GM23338 (cell line): ENCODE measurements at regions not wholly inside any gene's neighbourhood (a gene's known extent, or its start where the extent isn't known, plus 50 kb on each side); places are given as distances from the start of the nearest gene placed in this dataset.

Experiments
- CREB1 ChIP-seq: fragments of 250-450 bp; sonication (Bioruptor Pico); IDR thresholded peaks from 2 replicates; pipeline ENCODE4 v1.5.0; 2020; ENCODE audit warnings: low read depth, mild to moderate bottlenecking, moderate library complexity
- EZH2phosphoT487 ChIP-seq: fragments of 200-600 bp; sonication (generic); IDR thresholded peaks from one replicate; pipeline ENCODE4 v1.8.1; 2018; ENCODE audit warnings: antibody characterized with exemption; ENCODE audit not compliant: unreplicated experiment
- ZNF331 ChIP-seq: fragments of 250-450 bp; sonication (Bioruptor Pico); IDR thresholded peaks from 2 replicates; pipeline ENCODE4 v1.5.0; 2020; ENCODE audit warnings: low read depth, mild to moderate bottlenecking, moderate library complexity
- TF ChIP-seq, protein P1 (sequence below): fragments of 250-450 bp; sonication (Bioruptor Pico); IDR thresholded peaks from 2 replicates; pipeline ENCODE4 v1.5.0; 2020; ENCODE audit warnings: mild to moderate bottlenecking, moderate library complexity
- TF ChIP-seq, protein P2 (sequence below): IDR thresholded peaks from one replicate; pipeline ENCODE4 v1.6.1; 2018; ENCODE audit warnings: antibody characterized with exemption; ENCODE audit not compliant: unreplicated experiment
- TF ChIP-seq, protein P3 (sequence below), 2 experiments: fragments of 200-600 bp in 1 of 2; sonication (generic) in 1 of 2; conservative IDR thresholded peaks; 2 replicates each; pipeline versions ENCODE4 v1.5.1 to v1.6.1; 2016 to 2017; ENCODE audit warnings: antibody characterized with exemption in 2 of 2, low read depth in 2 of 2, mild to moderate bottlenecking in 2 of 2, moderate library complexity in 1 of 2

DNA sequence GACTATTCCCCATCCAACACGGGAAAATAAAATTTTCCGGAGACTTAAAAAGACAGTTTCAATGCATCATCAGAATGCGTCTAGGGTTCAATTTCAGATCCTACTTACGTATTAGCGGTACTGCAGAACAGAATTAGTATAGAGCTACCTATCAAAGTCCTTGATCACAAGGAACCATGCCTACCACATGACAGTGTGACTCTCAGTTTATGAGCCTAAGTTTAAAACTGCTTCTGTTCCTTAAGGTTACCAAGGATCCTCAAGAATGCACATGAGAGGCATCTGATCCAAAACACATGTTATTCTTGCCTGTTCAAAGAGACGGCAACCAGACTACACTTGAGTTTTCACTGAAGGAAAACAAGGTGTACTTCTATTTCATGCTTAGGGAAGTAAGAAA is 369.7 kb downstream of the EPHA4 start (continued):
- TF ChIP-seq, protein P1, sequence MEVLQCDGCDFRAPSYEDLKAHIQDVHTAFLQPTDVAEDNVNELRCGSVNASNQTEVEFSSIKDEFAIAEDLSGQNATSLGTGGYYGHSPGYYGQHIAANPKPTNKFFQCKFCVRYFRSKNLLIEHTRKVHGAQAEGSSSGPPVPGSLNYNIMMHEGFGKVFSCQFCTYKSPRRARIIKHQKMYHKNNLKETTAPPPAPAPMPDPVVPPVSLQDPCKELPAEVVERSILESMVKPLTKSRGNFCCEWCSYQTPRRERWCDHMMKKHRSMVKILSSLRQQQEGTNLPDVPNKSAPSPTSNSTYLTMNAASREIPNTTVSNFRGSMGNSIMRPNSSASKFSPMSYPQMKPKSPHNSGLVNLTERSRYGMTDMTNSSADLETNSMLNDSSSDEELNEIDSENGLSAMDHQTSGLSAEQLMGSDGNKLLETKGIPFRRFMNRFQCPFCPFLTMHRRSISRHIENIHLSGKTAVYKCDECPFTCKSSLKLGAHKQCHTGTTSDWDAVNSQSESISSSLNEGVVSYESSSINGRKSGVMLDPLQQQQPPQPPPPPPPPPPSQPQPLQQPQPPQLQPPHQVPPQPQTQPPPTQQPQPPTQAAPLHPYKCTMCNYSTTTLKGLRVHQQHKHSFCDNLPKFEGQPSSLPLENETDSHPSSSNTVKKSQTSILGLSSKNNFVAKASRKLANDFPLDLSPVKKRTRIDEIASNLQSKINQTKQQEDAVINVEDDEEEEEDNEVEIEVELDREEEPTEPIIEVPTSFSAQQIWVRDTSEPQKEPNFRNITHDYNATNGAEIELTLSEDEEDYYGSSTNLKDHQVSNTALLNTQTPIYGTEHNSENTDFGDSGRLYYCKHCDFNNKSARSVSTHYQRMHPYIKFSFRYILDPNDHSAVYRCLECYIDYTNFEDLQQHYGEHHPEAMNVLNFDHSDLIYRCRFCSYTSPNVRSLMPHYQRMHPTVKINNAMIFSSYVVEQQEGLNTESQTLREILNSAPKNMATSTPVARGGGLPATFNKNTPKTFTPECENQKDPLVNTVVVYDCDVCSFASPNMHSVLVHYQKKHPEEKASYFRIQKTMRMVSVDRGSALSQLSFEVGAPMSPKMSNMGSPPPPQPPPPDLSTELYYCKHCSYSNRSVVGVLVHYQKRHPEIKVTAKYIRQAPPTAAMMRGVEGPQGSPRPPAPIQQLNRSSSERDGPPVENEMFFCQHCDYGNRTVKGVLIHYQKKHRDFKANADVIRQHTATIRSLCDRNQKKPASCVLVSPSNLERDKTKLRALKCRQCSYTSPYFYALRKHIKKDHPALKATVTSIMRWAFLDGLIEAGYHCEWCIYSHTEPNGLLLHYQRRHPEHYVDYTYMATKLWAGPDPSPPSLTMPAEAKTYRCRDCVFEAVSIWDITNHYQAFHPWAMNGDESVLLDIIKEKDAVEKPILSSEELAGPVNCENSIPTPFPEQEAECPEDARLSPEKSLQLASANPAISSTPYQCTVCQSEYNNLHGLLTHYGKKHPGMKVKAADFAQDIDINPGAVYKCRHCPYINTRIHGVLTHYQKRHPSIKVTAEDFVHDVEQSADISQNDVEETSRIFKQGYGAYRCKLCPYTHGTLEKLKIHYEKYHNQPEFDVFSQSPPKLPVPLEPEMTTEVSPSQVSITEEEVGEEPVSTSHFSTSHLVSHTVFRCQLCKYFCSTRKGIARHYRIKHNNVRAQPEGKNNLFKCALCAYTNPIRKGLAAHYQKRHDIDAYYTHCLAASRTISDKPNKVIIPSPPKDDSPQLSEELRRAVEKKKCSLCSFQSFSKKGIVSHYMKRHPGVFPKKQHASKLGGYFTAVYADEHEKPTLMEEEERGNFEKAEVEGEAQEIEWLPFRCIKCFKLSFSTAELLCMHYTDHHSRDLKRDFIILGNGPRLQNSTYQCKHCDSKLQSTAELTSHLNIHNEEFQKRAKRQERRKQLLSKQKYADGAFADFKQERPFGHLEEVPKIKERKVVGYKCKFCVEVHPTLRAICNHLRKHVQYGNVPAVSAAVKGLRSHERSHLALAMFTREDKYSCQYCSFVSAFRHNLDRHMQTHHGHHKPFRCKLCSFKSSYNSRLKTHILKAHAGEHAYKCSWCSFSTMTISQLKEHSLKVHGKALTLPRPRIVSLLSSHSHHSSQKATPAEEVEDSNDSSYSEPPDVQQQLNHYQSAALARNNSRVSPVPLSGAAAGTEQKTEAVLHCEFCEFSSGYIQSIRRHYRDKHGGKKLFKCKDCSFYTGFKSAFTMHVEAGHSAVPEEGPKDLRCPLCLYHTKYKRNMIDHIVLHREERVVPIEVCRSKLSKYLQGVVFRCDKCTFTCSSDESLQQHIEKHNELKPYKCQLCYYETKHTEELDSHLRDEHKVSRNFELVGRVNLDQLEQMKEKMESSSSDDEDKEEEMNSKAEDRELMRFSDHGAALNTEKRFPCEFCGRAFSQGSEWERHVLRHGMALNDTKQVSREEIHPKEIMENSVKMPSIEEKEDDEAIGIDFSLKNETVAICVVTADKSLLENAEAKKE (CRISPR knock-in tag): no peak
- no peak for TF ChIP-seq EZH2phosphoT487
- TF ChIP-seq, protein P2, sequence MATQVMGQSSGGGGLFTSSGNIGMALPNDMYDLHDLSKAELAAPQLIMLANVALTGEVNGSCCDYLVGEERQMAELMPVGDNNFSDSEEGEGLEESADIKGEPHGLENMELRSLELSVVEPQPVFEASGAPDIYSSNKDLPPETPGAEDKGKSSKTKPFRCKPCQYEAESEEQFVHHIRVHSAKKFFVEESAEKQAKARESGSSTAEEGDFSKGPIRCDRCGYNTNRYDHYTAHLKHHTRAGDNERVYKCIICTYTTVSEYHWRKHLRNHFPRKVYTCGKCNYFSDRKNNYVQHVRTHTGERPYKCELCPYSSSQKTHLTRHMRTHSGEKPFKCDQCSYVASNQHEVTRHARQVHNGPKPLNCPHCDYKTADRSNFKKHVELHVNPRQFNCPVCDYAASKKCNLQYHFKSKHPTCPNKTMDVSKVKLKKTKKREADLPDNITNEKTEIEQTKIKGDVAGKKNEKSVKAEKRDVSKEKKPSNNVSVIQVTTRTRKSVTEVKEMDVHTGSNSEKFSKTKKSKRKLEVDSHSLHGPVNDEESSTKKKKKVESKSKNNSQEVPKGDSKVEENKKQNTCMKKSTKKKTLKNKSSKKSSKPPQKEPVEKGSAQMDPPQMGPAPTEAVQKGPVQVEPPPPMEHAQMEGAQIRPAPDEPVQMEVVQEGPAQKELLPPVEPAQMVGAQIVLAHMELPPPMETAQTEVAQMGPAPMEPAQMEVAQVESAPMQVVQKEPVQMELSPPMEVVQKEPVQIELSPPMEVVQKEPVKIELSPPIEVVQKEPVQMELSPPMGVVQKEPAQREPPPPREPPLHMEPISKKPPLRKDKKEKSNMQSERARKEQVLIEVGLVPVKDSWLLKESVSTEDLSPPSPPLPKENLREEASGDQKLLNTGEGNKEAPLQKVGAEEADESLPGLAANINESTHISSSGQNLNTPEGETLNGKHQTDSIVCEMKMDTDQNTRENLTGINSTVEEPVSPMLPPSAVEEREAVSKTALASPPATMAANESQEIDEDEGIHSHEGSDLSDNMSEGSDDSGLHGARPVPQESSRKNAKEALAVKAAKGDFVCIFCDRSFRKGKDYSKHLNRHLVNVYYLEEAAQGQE: no peak
- TF ChIP-seq CREB1 (CRISPR knock-in tag): no peak
- TF ChIP-seq, protein P3, sequence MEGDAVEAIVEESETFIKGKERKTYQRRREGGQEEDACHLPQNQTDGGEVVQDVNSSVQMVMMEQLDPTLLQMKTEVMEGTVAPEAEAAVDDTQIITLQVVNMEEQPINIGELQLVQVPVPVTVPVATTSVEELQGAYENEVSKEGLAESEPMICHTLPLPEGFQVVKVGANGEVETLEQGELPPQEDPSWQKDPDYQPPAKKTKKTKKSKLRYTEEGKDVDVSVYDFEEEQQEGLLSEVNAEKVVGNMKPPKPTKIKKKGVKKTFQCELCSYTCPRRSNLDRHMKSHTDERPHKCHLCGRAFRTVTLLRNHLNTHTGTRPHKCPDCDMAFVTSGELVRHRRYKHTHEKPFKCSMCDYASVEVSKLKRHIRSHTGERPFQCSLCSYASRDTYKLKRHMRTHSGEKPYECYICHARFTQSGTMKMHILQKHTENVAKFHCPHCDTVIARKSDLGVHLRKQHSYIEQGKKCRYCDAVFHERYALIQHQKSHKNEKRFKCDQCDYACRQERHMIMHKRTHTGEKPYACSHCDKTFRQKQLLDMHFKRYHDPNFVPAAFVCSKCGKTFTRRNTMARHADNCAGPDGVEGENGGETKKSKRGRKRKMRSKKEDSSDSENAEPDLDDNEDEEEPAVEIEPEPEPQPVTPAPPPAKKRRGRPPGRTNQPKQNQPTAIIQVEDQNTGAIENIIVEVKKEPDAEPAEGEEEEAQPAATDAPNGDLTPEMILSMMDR (conservative IDR thresholded peaks at IDR 0.05; ENCODE audit: low read depth in 2 of 2): no peak
- TF ChIP-seq ZNF331 (CRISPR knock-in tag): no peak
